Naive thymus-derived CD8-positive, alpha-beta T cell (primary cell): ENCODE measurements at regions not wholly inside any gene's neighbourhood (a gene's known extent, or its start where the extent isn't known, plus 50 kb on each side); places are given as distances from the start of the nearest gene placed in this dataset.
"Not testable (repeated sequence)": the region's sequence is repeated elsewhere in the genome, so short reads cannot be mapped to it uniquely, and the experiment has no call there.

ENCODE experiments used
- ATAC-seq, 2 donors: fragments of 150-1000 bp; cut with Tn5 transposase in 1 of 2; sonication (Bioruptor Pico), chemical (Tn5 transposase) in 1 of 2; 1 replicate in 1 of 2; 2 replicates in 1 of 2; pipeline ENCODE4 v1.10.0; 2021; ENCODE audit warnings: mild to moderate bottlenecking in 2 of 2, moderate library complexity in 2 of 2
- POLR2A ChIA-PET: fragments of 350-600 bp; sonication (Branson Sonifier 250); formaldehyde crosslinking; loops from one replicate; lab custom pipeline; 2021; ENCODE audit warnings: antibody characterized with exemption; lab: Charles Lee
- DNase-seq, 10 donors: peaks; one replicate each; pipeline versions ENCODE4 v3.0.0 to v3.0.0-alpha.2; 2020 to 2022
- H3K27ac Mint-ChIP-seq, 10 donors: one replicate each; pipeline ENCODE4 v1.8.0; 2020 to 2022; ENCODE audit warnings: mild to moderate bottlenecking in 10 of 10, mixed read lengths in 10 of 10, moderate library complexity in 4 of 10, inconsistent platforms in 1 of 10
- H3K27me3 Mint-ChIP-seq, 5 donors: one replicate each; pipeline ENCODE4 v1.8.0; 2021 to 2022; ENCODE audit warnings: mixed read lengths in 5 of 5
- H3K36me3 Mint-ChIP-seq, 3 donors: one replicate each; pipeline ENCODE4 v1.8.0; 2020 to 2022; ENCODE audit warnings: mixed read lengths in 3 of 3, mild to moderate bottlenecking in 2 of 3, inconsistent platforms in 1 of 3
- H3K4me1 Mint-ChIP-seq, 4 donors: one replicate each; pipeline ENCODE4 v1.8.0; 2021 to 2022; ENCODE audit warnings: mixed read lengths in 4 of 4
- H3K4me3 Mint-ChIP-seq, 10 donors: one replicate each; pipeline ENCODE4 v1.8.0; 2020 to 2022; ENCODE audit warnings: mild to moderate bottlenecking in 10 of 10, mixed read lengths in 10 of 10, moderate library complexity in 6 of 10, inconsistent platforms in 1 of 10
- H3K9me3 Mint-ChIP-seq, 9 donors: one replicate each; pipeline ENCODE4 v1.8.0; 2020 to 2022; ENCODE audit warnings: mixed read lengths in 9 of 9, mild to moderate bottlenecking in 3 of 9, inconsistent platforms in 1 of 9, moderate library complexity in 1 of 9

GRCh38 chr12:125861299-125862281 lies 796.4 kb downstream of the AACS start:
- H3K9me3 Mint-ChIP-seq: peaks cover 0 to 37% (median 12%) of the 10 kb centered on the region in 9 donors
- peaks cover 0 to 7% (median 4%) of the 10 kb centered on the region in 3 donors for H3K36me3 Mint-ChIP-seq
- no peak overlapping the region for H3K4me3 Mint-ChIP-seq
- POLR2A ChIA-PET: no interaction called here
- DNase-seq (no peak), ATAC-seq (no peak)
- no peak overlapping the region for H3K27ac Mint-ChIP-seq
- H3K27me3 Mint-ChIP-seq: peaks cover 2 to 26% (median 7%) of the 10 kb centered on the region in 5 donors
- H3K4me1 Mint-ChIP-seq: no peaks in the 10 kb centered on the region

- POLR2A ChIA-PET, H3K4me1 Mint-ChIP-seq, H3K27ac Mint-ChIP-seq, DNase-seq, H3K4me3 Mint-ChIP-seq, H3K36me3 Mint-ChIP-seq, ATAC-seq: not testable (repeated sequence)
- Mint-ChIP-seq H3K9me3 (peaks cover 0 to 46% (median 12%) of the 10 kb centered on the region in 9 donors), H3K27me3 (peaks cover 1 to 20% (median 6%) of the 10 kb centered on the region in 5 donors)
Observed at GRCh38 chr12:125865236-125865635, 800.0 kb downstream of the AACS start.

DNA sequence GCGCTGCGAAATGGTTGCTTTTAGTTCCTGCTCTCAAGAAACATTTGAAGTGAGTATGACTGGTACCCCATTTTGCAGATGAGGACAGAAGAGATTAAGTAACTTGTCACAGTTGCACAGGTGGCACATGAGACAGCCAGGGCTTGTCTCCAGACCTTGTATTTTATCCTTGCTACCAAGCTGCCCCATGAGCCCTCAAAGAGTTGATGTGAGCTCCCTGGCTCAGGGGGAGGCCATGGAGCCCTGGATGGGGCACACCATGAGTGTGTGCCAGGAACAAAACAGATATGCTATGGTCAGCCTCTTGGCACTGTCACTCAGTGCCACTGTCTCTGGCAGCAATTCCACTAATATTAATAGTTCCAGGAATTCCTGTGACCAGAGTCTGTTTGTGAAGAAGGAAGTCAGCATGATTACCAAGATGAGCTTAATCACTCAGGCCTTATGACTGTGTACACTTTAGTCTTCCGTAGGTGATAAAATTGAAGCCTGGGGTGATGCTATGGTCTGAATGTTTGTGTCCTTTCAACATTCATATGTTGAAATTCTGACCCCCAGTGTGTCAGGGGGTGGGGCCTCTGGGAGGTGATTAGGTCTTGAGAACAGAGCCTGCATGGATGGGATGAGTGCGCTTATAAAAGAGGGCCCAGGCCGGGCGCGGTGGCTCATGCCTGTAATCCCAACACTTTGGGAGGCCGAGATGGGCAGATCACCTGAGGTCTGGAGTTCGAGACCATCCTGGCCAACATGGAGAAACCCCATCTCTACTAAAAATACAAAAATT lies 806.8 kb downstream of the AACS start:
- no peak overlapping the region for H3K27ac Mint-ChIP-seq

GRCh38 chr12:125873016-125873415 lies 807.8 kb downstream of the AACS start:
- Mint-ChIP-seq H3K4me3 (no peak overlapping the region), H3K9me3 (peaks cover 0 to 17% (median 4%) of the 10 kb centered on the region in 9 donors), H3K27me3 (peaks cover 0 to 3% (median 0%) of the 10 kb centered on the region in 5 donors)

More for the DNA sequence above, 806.8 kb downstream of the AACS start:
- H3K36me3 Mint-ChIP-seq: peaks cover 0 to 5% (median 0%) of the 10 kb centered on the region in 3 donors
- DNase-seq: no peak
- H3K4me1 Mint-ChIP-seq: no peaks in the 10 kb centered on the region
- peak overlapping the region in 1 of 10 donors; percentile 38 for H3K4me3 Mint-ChIP-seq
- ATAC-seq: no peak
- H3K27me3 Mint-ChIP-seq: peaks cover 0 to 3% (median 0%) of the 10 kb centered on the region in 5 donors
- H3K9me3 Mint-ChIP-seq: peaks cover 0 to 17% (median 7%) of the 10 kb centered on the region in 9 donors
- POLR2A ChIA-PET: no interaction called here

DNA sequence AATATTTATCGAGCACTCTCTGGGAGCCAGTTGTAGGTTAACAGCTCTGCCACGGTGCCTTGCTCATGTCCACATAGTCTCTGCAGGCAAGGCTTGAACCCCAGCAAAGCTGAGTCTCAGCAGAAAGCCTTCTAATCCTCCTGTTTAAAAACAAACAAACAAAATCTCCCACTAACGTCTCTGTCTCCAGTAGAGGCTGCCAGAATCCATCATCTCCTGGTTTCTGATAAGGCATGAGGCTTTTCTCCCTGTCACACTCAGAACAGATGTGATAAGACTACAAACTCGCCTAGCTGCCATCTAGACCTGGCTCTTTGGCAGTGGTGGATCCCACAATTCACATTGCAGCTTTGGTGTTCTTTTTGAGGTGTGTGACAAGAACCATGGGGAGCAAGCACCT lies 813.2 kb downstream of the AACS start:
- H3K36me3 Mint-ChIP-seq: no peaks in the 10 kb centered on the region

More at GRCh38 chr12:125873016-125873415, 807.8 kb downstream of the AACS start:
- H3K36me3 Mint-ChIP-seq: peaks cover 0 to 5% (median 0%) of the 10 kb centered on the region in 3 donors
- DNase-seq (no peak), ATAC-seq (no peak)
- POLR2A ChIA-PET: no interaction called here
- H3K4me1 Mint-ChIP-seq: no peaks in the 10 kb centered on the region
- H3K27ac Mint-ChIP-seq: no peak overlapping the region

DNA sequence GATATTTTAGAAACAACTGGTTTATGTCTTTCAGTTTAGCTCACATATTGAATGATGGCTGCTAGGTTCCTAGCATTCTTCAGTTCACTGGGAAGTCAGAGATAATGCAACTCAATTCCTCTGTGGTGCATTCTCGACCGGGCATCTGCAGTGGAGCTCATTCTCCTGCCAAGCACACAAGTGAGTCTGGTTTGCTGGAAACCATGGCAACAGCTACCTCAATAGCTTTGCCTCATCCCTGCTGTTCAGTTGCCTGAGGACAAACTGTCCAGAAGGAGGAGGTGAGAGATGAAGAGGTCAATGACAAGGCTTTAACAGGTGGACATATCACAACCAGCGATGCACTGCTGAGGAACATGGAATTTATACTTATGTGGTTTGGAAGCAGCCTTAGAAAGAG lies 816.9 kb downstream of the AACS start:
- peaks cover 0 to 1% (median 0%) of the 10 kb centered on the region in 5 donors for H3K27me3 Mint-ChIP-seq
- no peaks in the 10 kb centered on the region for H3K36me3 Mint-ChIP-seq
- no peak overlapping the region for H3K4me3 Mint-ChIP-seq
- DNase-seq: no peak
- POLR2A ChIA-PET: no interaction called here
- no peaks in the 10 kb centered on the region for H3K4me1 Mint-ChIP-seq
- no peak for ATAC-seq
- H3K27ac Mint-ChIP-seq: no peak overlapping the region
- H3K9me3 Mint-ChIP-seq: peaks cover 0 to 6% (median 0%) of the 10 kb centered on the region in 9 donors

More for the DNA sequence above, 813.2 kb downstream of the AACS start:
- no peak for ATAC-seq
- POLR2A ChIA-PET: no interaction called here
- no peak overlapping the region for H3K4me3 Mint-ChIP-seq
- peaks cover 0 to 6% (median 0%) of the 10 kb centered on the region in 9 donors for H3K9me3 Mint-ChIP-seq
- peaks cover 0 to 3% (median 0%) of the 10 kb centered on the region in 5 donors for H3K27me3 Mint-ChIP-seq
- H3K4me1 Mint-ChIP-seq: no peaks in the 10 kb centered on the region
- DNase-seq: no peak
- no peak overlapping the region for H3K27ac Mint-ChIP-seq

DNA sequence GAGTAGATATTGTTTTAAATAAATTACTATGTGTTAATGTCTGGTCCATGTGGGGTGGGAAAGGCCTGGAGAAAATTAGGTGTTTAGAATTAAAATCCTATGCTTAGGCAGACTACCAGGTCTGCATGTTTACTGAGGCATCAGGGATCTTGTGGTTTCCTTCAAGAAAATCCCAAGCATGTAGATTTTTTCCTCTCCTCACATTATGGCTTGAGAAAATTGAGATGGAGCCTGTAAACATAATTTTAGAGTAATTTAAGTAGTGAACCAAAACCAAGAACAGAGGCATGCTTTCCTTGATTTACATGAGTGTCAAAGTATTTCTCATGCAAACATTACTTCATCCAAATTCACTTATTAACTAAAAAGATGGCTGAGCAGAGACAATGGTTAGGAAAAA lies 823.7 kb downstream of the AACS start:
- no peak overlapping the region for H3K4me3 Mint-ChIP-seq
- peaks cover 0 to 6% (median 0%) of the 10 kb centered on the region in 5 donors for H3K27me3 Mint-ChIP-seq
- H3K4me1 Mint-ChIP-seq: no peaks in the 10 kb centered on the region
- no peaks in the 10 kb centered on the region for H3K36me3 Mint-ChIP-seq
- POLR2A ChIA-PET: no interaction called here
- no peak overlapping the region for H3K27ac Mint-ChIP-seq
- peaks cover 0 to 12% (median 3%) of the 10 kb centered on the region in 9 donors for H3K9me3 Mint-ChIP-seq
- ATAC-seq (no peak), DNase-seq (no peak)

DNA sequence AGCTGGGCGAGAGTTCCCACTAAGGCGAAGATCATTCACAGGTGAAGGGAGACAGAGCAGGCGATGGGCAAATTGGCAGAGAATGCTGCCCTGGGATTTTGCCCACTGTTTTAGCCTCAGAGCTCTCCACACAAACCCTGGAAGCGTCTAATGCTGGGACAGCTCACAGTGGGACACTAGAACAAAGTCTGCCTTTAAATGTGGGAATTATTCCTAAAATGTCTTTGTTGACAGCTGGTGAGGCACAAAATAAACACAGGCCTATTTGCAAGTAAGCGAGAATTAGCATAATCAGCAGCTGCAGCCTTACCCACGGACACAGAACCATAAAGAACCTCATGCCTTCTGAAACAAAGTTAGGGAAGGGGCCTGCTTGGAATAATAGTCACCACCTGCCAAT lies 824.5 kb downstream of the AACS start:
- POLR2A ChIA-PET: no interaction called here
- no peaks in the 10 kb centered on the region for H3K36me3 Mint-ChIP-seq
- ATAC-seq: no peak
- peaks cover 0 to 6% (median 0%) of the 10 kb centered on the region in 5 donors for H3K27me3 Mint-ChIP-seq
- no peak overlapping the region for H3K27ac Mint-ChIP-seq
- no peak for DNase-seq
- peaks cover 0 to 9% (median 3%) of the 10 kb centered on the region in 9 donors for H3K9me3 Mint-ChIP-seq
- no peaks in the 10 kb centered on the region for H3K4me1 Mint-ChIP-seq
- H3K4me3 Mint-ChIP-seq: no peak overlapping the region

- Mint-ChIP-seq H3K4me1 (no peaks in the 10 kb centered on the region), H3K27me3 (peaks cover 0 to 6% (median 0%) of the 10 kb centered on the region in 5 donors), H3K27ac (no peak overlapping the region), H3K9me3 (peaks cover 0 to 5% (median 2%) of the 10 kb centered on the region in 9 donors), H3K4me3 (no peak overlapping the region), H3K36me3 (no peaks in the 10 kb centered on the region)
- ATAC-seq (no peak), DNase-seq (no peak)
- POLR2A ChIA-PET: no interaction called here
Observed at GRCh38 chr12:125890366-125890905, 825.2 kb downstream of the AACS start.

GRCh38 chr12:125890971-125891370 lies 825.7 kb downstream of the AACS start:
- Mint-ChIP-seq H3K9me3 (peaks cover 0 to 5% (median 2%) of the 10 kb centered on the region in 9 donors), H3K4me3 (no peak overlapping the region), H3K36me3 (no peaks in the 10 kb centered on the region), H3K27ac (no peak overlapping the region), H3K4me1 (no peaks in the 10 kb centered on the region), H3K27me3 (peaks cover 0 to 6% (median 0%) of the 10 kb centered on the region in 5 donors)
- POLR2A ChIA-PET: no interaction called here
- DNase-seq (no peak), ATAC-seq (no peak)

DNA sequence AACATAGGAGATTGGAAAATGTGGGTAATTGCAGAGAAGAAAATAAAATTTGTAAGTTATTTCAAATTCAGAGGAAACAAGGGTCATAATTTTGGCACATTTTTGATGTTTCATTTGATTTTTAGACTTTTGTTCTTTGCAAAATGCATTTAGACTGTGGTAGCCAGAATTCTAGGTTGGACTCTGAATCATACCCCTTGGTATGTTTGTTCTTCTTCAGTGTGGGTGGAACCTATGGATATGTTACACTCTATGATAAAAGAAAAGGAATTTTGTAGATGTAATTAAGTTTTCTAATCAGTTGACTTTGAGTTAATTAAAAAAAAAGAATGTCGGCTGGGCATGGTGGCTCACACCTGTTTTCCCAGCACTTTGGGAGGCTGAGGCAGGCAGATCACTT lies 827.0 kb downstream of the AACS start:
- Mint-ChIP-seq H3K27ac (no peak overlapping the region), H3K4me1 (no peaks in the 10 kb centered on the region), H3K9me3 (peaks cover 0 to 6% (median 2%) of the 10 kb centered on the region in 9 donors), H3K36me3 (no peaks in the 10 kb centered on the region), H3K4me3 (no peak overlapping the region), H3K27me3 (peaks cover 0 to 6% (median 0%) of the 10 kb centered on the region in 5 donors)
- POLR2A ChIA-PET: no interaction called here
- no peak for DNase-seq
- no peak for ATAC-seq

- POLR2A ChIA-PET: no interaction called here
- H3K4me1 Mint-ChIP-seq: peaks cover 0 to 2% (median 0%) of the 10 kb centered on the region in 4 donors
- no peaks in the 10 kb centered on the region for H3K36me3 Mint-ChIP-seq
- DNase-seq (no peak), ATAC-seq (no peak)
- peaks cover 0 to 9% (median 0%) of the 10 kb centered on the region in 5 donors for H3K27me3 Mint-ChIP-seq
- no peak overlapping the region for H3K27ac Mint-ChIP-seq
- H3K9me3 Mint-ChIP-seq: peaks cover 0 to 29% (median 4%) of the 10 kb centered on the region in 9 donors
- no peak overlapping the region for H3K4me3 Mint-ChIP-seq
Observed at GRCh38 chr12:125902991-125903390, 837.8 kb downstream of the AACS start.
